ENCODE measurements at regions not wholly inside any gene's neighbourhood (a gene's known extent, or its start where the extent isn't known, plus 50 kb on each side); places are given as distances from the start of the nearest gene placed in this dataset.

- intact Hi-C loops (cut with micrococcal nuclease) = no loop called here
- H3K36me3 ChIP-seq (ENCODE audit: control insufficient read depth, insufficient read depth, low read length) = no peaks in the 10 kb centered on the region
- H3K9ac ChIP-seq (ENCODE audit: insufficient read depth in 1 of 2, low read depth in 2 of 2, low read length in 2 of 2) = no peak overlapping the region
- CTCF ChIA-PET (ENCODE audit: low intra/inter-chr PET ratio) = no interaction called here
- no peak overlapping the region for H3K27ac ChIP-seq (ENCODE audit: extremely low read depth, low read depth, low read length)
- H3K4me1 ChIP-seq (replicated peaks in 1 of 2; ENCODE audit: control insufficient read depth in 2 of 2, insufficient read depth in 2 of 2, low read length in 2 of 2) = no peaks in the 10 kb centered on the region
- in situ Hi-C loops (cut with MboI) = no loop called here
- H3K9me1 ChIP-seq (ENCODE audit: control insufficient read depth, insufficient read depth, low read length) = no peaks in the 10 kb centered on the region
- H3K27me3 ChIP-seq (ENCODE audit: control insufficient read depth in 2 of 2, insufficient read depth in 2 of 2, low read length in 2 of 2) = no peaks in the 10 kb centered on the region
- no peak overlapping the region for H2AFZ ChIP-seq (ENCODE audit: low read depth, low read length)
- no TSS peak for BruUV-seq (replicated peaks)
- no peak overlapping the region for H3K4me3 ChIP-seq
- POLR2A ChIA-PET = no interaction called here
- H3K79me2 ChIP-seq (ENCODE audit: control insufficient read depth, insufficient read depth, low read length) = no peaks in the 10 kb centered on the region
- 3% methylated on average over 7 of the region's 7 CpGs for WGBS (ENCODE audit: insufficient coverage, low coverage, missing lambda C conversion rate)
- no peak for TF ChIP-seq ATF2 (CRISPR knock-in tag; IDR thresholded peaks at IDR 0.05)
- TF ChIP-seq CEBPG (CRISPR knock-in tag; IDR thresholded peaks at IDR 0.05) = no peak
- no peak for TF ChIP-seq CEBPG (tag; conservative IDR thresholded peaks at IDR 0.05 in 1 of 2, IDR thresholded peaks at IDR 0.05 in 1 of 2)
- TF ChIP-seq CBX5 (IDR thresholded peaks at IDR 0.05; ENCODE audit: borderline replicate concordance, low read depth) = no peak
- no peak for TF ChIP-seq NCOA1 (IDR thresholded peaks at IDR 0.05; ENCODE audit: low read depth)
- TF ChIP-seq U2AF2 (optimal IDR thresholded peaks at IDR 0.05; ENCODE audit: low read depth, low read length) = no peak
- no peak for TF ChIP-seq SNIP1 (IDR thresholded peaks at IDR 0.05; ENCODE audit: low read depth)
- TF ChIP-seq NFATC3 (IDR thresholded peaks at IDR 0.05) = no peak
- no peak for DNase-seq (ENCODE audit: extremely low read depth in 1 of 4, low spot score in 3 of 4)
- no peak for ATAC-seq
- H4K20me1 ChIP-seq (replicated peaks; ENCODE audit: control insufficient read depth, insufficient read depth, low read length) = no peaks in the 10 kb centered on the region
- no peaks in the 10 kb centered on the region for H3K9me3 ChIP-seq (replicated peaks; ENCODE audit: control insufficient read depth, insufficient read depth, low read depth, low read length)
- H3K4me2 ChIP-seq (ENCODE audit: insufficient read depth, low read length) = no peak overlapping the region
- FAIRE-seq = no peak
These were observed 479.4 kb upstream of the TCF4 start for GRCh38 chr18:56067214-56067894.
